Fibroblast of skin of back (primary cell): ENCODE measurements at regions not wholly inside any gene's neighbourhood (a gene's known extent, or its start where the extent isn't known, plus 50 kb on each side); places are given as distances from the start of the nearest gene placed in this dataset.

Source experiments
- DNase-seq: peaks from one replicate; pipeline ENCODE4 v3.0.0-alpha.2; 2013

GRCh38 chr2:74036010-74036409 is 51.3 kb downstream of the TET3 start:
- DNase-seq, result no peak

DNA sequence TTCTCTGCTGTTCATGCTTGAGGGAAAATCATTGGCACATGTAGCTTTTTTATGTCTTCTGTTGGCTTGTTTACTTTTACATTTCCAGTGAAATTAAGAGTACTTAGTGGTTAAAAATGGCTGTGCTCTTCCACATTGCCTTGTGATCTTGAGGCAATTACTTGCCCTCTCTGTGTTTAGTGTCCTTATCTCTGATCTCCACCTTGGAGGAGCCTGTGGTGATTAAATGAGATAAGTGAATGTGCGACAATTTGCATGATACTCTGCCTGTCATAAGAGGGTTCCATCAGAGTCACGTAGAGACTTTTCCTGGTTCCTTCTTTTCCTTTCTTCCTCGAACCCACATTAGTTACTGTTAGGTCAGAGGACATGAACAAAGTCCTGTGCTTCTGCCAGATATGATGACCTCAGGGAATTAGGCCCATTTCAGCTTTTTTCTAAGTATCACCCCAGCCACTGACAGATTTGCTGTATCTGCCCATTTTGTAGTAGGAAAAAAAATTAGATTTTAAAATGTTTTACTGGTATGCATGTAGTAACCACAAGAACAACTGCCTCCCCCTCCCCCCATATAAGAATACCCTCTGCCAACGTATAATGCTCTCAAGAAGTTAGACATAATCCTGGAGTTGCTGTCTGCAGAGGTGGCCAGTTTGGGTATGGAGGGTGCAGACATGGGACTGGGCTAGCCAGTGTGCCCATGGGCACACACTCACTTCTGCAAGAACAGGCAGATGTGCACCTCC is 51.9 kb downstream of the TET3 start:
- DNase-seq, result no peak

DNA sequence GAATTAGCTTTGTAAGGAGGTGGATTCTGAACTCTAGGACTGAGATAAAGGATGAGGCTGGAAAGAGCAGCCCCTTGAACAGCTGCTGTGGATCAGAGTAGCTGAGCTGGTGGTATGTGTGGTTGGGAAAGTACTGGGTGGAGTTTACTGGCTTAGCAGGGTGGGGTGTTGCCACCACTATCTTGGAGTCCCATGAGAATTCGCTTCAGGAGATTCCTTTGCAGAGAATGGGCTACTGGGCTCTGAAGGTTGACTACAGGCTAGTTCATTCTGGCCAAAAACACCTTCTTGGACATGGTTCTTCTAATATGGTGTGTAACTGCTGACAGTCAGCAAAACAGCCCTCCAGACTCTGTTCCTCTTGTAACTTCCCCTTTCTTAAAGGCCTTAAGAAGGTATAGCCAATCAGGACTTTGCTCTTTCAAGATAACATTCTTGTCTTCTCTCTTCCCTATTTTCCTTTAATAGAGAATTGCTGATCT is 52.7 kb downstream of the TET3 start:
- peak; percentile 59 for DNase-seq

DNA sequence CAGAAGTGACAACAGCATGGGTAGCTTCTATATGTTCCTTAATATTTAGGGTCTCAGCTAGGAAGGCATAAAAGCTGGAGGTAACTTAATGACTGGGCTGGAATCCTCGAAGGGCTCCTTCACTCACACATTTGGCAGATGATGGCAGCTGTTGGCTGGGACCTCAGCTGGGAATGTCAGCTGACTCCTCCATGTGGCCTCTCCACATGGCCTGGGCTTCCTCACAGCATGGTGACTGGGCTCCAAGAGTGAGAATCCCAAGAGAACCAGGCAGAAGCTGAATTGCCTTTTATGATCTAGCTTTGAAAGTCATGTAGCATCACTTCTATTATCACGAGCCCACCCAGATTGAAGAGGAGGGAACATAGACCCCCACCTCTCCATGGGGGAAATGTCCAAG is 54.9 kb downstream of the TET3 start:
- DNase-seq, result no peak

GRCh38 chr2:74041182-74041581 is 56.5 kb downstream of the TET3 start:
- DNase-seq, result no peak

DNA sequence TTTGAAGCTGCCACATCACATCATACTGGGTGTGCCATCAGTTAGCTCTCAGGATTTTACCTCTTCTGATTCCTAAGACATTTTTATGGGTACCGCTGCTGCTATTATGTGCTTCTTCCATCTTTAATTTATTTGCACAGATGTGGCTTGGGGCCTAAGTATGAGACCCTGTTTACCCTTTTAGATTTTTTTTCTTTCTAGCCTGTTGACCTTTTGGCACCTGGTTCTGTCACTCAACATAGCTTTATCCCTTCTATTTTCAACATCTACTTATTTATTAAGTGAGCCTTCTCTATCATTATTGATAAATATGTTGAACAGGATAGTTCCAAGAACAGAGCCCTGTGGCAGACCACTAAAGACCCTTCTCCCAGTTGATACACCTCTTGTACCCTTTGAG is 57.0 kb downstream of the TET3 start:
- no peak for DNase-seq

- DNase-seq, result no peak
Observed at GRCh38 chr2:74042606-74043005, 57.9 kb downstream of the TET3 start.

GRCh38 chr2:74043345-74044329 is 58.9 kb downstream of the TET3 start:
- no peak for DNase-seq

GRCh38 chr2:74044999-74045398 is 60.3 kb downstream of the TET3 start:
- no peak for DNase-seq

GRCh38 chr2:74045454-74045853 is 60.7 kb downstream of the TET3 start:
- peak; percentile 19 for DNase-seq

DNA sequence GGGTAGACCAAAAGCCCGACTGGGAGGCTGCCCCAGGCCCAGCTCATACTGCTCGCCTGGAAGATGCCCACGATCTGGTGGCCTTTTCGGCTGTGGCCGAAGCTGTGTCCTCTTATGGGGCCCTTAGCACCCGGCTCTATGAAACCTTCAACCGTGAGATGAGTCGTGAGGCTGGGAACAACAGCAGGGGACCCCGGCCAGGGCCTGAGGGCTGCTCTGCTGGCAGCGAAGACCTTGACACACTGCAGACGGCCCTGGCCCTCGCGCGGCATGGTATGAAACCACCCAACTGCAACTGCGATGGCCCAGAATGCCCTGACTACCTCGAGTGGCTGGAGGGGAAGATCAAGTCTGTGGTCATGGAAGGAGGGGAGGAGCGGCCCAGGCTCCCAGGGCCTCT is 61.7 kb downstream of the TET3 start:
- DNase-seq, result no peak

DNA sequence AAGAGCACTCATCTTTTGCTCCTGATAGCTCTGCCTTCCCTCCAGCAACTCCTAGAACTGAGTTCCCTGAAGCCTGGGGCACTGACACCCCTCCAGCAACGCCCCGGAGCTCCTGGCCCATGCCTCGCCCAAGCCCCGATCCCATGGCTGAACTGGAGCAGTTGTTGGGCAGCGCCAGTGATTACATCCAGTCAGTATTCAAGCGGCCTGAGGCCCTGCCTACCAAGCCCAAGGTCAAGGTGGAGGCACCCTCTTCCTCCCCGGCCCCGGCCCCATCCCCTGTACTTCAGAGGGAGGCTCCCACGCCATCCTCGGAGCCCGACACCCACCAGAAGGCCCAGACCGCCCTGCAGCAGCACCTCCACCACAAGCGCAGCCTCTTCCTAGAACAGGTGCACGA is 62.4 kb downstream of the TET3 start:
- no peak for DNase-seq

GRCh38 chr2:74048147-74048546 is 63.4 kb downstream of the TET3 start:
- DNase-seq, result no peak

GRCh38 chr2:74048843-74049519 is 64.3 kb downstream of the TET3 start:
- DNase-seq, result no peak

DNA sequence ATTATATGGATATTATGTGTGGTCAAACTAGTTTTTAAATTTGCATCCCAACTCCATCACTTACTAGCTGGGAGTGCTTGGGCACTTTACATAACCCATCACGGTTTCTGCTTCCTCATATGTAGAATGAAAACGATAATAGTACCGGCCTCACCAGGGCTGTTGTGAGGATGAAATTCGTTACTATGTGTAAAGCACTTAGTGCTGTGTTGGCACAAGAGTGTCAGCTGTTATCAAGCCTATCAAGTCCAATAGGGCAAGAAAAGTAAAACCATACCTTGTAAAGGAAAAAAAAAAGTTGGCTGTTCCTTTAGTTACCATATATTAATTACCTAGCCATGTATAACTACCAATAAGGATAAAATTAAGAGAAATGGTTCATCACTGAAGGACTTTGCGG is 65.4 kb downstream of the TET3 start:
- DNase-seq, result no peak

DNA sequence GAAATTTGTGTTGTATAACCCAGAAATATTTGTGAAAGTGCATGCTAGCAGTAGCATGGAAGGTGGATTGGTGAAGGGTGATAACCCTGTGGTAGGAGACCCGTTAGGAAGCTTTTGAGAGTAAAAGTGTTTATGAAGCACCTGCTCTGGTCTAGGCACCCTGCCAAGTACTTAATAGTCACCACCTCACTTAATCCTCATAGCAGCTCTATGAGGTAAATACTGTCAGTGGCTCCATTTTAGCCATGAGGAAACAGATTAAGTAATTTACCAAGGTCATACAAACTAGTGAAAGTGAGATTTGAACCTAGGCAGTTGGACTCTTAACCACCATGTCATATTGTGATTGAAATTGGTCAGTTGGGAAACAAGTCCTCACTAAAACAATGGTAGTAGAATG is 66.8 kb downstream of the TET3 start:
- no peak for DNase-seq

GRCh38 chr2:74052732-74053710 is 68.3 kb downstream of the TET3 start:
- DNase-seq, result no peak

- no peak for DNase-seq
Observed at GRCh38 chr2:74053959-74054715, 69.4 kb downstream of the TET3 start.

GRCh38 chr2:74059137-74059775 is 74.5 kb downstream of the TET3 start:
- no peak for DNase-seq

- DNase-seq, result no peak
Observed at GRCh38 chr2:74063486-74063885, 78.8 kb downstream of the TET3 start.

DNA sequence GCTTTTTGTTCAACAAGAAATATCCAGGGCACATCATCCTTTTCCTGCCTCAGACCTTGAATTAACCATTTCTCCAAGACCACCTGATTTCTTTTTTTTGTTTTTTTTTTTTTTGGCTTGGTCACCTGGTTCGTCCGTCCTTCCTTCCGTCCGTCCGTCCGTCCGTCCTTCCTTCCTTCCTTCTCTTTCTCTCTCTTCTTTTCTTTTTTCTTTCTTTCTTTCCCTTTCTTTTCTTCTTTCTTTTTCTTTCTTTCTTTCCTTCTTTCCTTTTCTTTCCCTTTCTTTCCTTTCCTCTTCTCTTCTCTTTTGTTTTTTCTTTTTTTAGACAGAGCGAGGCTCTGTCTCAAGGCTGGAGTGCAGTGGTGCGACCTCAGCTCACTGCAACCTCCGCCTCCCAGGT is 80.7 kb downstream of the TET3 start:
- no peak for DNase-seq
